ENCODE measurements at regions not wholly inside any gene's neighbourhood (a gene's known extent, or its start where the extent isn't known, plus 50 kb on each side); places are given as distances from the start of the nearest gene placed in this dataset.

GRCh38 chr21:38179511-38179910 is 77.3 kb upstream of the KCNJ15 start:
- ChIA-PET POLR2A (no interaction called here), RAD21 (ENCODE audit: unreplicated experiment) (interaction anchor here (1.1 to 1.4 kb wide), 2 partner anchors 9 to 173 kb away, joined by 3 read pairs; no protein-coding TSS in a partner anchor), CTCF (interaction anchor here (1.4 to 2.2 kb wide), 3 partner anchors 9 to 177 kb away, joined by 6 to 9 read pairs (median 8); no protein-coding TSS in a partner anchor)

More at GRCh38 chr21:38179511-38179910, 77.3 kb upstream of the KCNJ15 start:
- 0% methylated on average over 2 of the region's 2 CpGs for WGBS (ENCODE audit: insufficient coverage, insufficient replicate concordance, low lambda C conversion rate, missing lambda C conversion rate)
- H4K20me1 ChIP-seq (ENCODE audit: control insufficient read depth, insufficient read depth): no peaks in the 10 kb centered on the region
- H3K4me2 ChIP-seq (ENCODE audit: control insufficient read depth, insufficient read depth): no peak overlapping the region
- H3K79me2 ChIP-seq (ENCODE audit: control insufficient read depth, insufficient read depth, low read length): no peaks in the 10 kb centered on the region
- intact Hi-C loops (cut with micrococcal nuclease; ENCODE audit: unreplicated experiment): no loop called here
- H3K9me3 ChIP-seq (replicated peaks; ENCODE audit: control insufficient read depth, insufficient read depth, low read length): no peaks in the 10 kb centered on the region; the same call in 2 of the 3 replicates
- H3K27me3 ChIP-seq (replicated peaks in 1 of 2; ENCODE audit: control insufficient read depth in 2 of 2, insufficient read depth in 2 of 2, low read length in 1 of 2): no peaks in the 10 kb centered on the region
- H3K36me3 ChIP-seq (ENCODE audit: control insufficient read depth in 2 of 2, insufficient read depth in 2 of 2, low read length in 1 of 2): no peaks in the 10 kb centered on the region
- H3K9ac ChIP-seq (ENCODE audit: control insufficient read depth, insufficient read depth, low read length): no peak overlapping the region
- no peak overlapping the region for H3K27ac ChIP-seq (ENCODE audit: control insufficient read depth, insufficient read depth)
- SMC1A ChIA-PET (ENCODE audit: uncharacterized antibody, unreplicated experiment): interaction anchor here (0.6 to 1.5 kb wide), 4 partner anchors 8 to 416 kb away, joined by 3 to 7 read pairs (median 4); no protein-coding TSS in a partner anchor
- in situ Hi-C loops (cut with MboI): no loop called here
- H3K4me1 ChIP-seq (ENCODE audit: control insufficient read depth, insufficient read depth, low read length): no peaks in the 10 kb centered on the region
- ATAC-seq: no peak; the same call in 2 of the 3 replicates
- no peak overlapping the region for H3K4me3 ChIP-seq
- FAIRE-seq: no peak
- BruUV-seq (replicated peaks): no TSS peak
- no peak for TF ChIP-seq FOS (IDR thresholded peaks at IDR 0.05; ENCODE audit: borderline replicate concordance, extremely low read depth, insufficient read length)
- TF ChIP-seq ETV6 (conservative IDR thresholded peaks at IDR 0.05 in 1 of 2, IDR thresholded peaks at IDR 0.05 in 1 of 2; ENCODE audit: borderline replicate concordance in 1 of 2, low read depth in 1 of 2): no peak
- no peak for TF ChIP-seq EGR1 (IDR thresholded peaks at IDR 0.05; ENCODE audit: borderline replicate concordance in 1 of 2, low read depth in 2 of 2, low read length in 2 of 2)
- TF ChIP-seq BMI1 (IDR thresholded peaks at IDR 0.05; ENCODE audit: borderline replicate concordance): no peak
- no peak for TF ChIP-seq IRF4 (IDR thresholded peaks at IDR 0.05; ENCODE audit: low read depth, low read length)
- TF ChIP-seq MXI1 (IDR thresholded peaks at IDR 0.05; ENCODE audit: low read depth, low read length): no peak
- TF ChIP-seq RELB (IDR thresholded peaks at IDR 0.05; ENCODE audit: low read depth): no peak
- TF ChIP-seq TARDBP (IDR thresholded peaks at IDR 0.05; ENCODE audit: borderline replicate concordance): no peak
- no peak for TF ChIP-seq ZNF622 (IDR thresholded peaks at IDR 0.05)
- no peak for TF ChIP-seq ZZZ3 (IDR thresholded peaks at IDR 0.05; ENCODE audit: control insufficient read depth, insufficient read length, low read depth)
- no peak for TF ChIP-seq ZNF217 (IDR thresholded peaks at IDR 0.05)
- TF ChIP-seq CBX5 (IDR thresholded peaks at IDR 0.05; ENCODE audit: low read depth): no peak
- no peak for DNase-seq (ENCODE audit: low read depth, low spot score)
- H2AFZ ChIP-seq (ENCODE audit: control insufficient read depth, low read depth, low read length): no peak overlapping the region
